ENCODE measurements at regions not wholly inside any gene's neighbourhood (a gene's known extent, or its start where the extent isn't known, plus 50 kb on each side); places are given as distances from the start of the nearest gene placed in this dataset.

DNA sequence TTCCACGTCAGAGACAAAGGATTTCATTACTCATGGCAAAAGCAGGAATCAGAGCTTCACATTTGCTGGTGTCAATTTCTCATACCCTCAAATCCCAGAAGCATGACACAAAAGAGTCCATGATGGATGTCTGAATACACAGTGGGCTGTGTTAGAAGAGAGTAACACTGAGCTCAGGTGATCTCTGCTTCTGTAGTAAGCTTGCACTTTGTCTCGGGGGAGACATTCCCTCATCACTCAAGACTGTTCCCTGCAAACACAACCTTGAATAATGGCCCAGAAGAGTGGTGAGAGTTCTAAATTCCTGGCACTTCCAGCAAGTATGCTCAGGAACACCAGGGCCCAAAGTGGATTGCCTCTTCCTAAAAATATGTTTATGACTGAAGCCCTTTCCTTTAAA, 1787.2 kb upstream of the SEL1L start:
- TF ChIP-seq, protein P1, sequence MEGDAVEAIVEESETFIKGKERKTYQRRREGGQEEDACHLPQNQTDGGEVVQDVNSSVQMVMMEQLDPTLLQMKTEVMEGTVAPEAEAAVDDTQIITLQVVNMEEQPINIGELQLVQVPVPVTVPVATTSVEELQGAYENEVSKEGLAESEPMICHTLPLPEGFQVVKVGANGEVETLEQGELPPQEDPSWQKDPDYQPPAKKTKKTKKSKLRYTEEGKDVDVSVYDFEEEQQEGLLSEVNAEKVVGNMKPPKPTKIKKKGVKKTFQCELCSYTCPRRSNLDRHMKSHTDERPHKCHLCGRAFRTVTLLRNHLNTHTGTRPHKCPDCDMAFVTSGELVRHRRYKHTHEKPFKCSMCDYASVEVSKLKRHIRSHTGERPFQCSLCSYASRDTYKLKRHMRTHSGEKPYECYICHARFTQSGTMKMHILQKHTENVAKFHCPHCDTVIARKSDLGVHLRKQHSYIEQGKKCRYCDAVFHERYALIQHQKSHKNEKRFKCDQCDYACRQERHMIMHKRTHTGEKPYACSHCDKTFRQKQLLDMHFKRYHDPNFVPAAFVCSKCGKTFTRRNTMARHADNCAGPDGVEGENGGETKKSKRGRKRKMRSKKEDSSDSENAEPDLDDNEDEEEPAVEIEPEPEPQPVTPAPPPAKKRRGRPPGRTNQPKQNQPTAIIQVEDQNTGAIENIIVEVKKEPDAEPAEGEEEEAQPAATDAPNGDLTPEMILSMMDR (IDR thresholded peaks at IDR 0.05; ENCODE audit: low read length, missing control alignments), result no peak
- no peak overlapping the region for H3K4me3 ChIP-seq (replicated peaks; ENCODE audit: low read depth, low read length)
- no peak for DNase-seq (ENCODE audit: low read depth)

DNA sequence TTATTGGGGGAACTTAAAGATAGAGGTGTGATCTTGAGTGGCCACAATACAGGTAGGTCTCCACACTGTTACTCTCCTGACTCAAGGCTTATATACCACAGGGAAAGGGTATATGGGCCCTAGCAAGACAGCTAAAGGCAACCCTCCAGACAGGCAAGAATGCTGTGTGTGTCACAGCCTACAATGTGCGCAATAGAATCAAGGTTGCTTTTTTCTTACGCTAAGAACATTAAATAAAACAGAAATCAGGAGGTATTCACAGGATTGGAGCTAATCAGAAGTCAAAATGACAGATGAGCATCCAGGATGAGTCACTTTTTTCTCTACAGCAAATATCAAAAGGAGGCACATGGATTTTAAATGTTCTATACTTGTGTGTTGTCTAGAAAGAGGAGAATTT, 1797.9 kb upstream of the SEL1L start:
- TF ChIP-seq, protein P1 (IDR thresholded peaks at IDR 0.05; ENCODE audit: low read length, missing control alignments), result no peak
- no peak for DNase-seq (ENCODE audit: low read depth)
- no peak overlapping the region for H3K4me3 ChIP-seq (replicated peaks; ENCODE audit: low read depth, low read length)

DNA sequence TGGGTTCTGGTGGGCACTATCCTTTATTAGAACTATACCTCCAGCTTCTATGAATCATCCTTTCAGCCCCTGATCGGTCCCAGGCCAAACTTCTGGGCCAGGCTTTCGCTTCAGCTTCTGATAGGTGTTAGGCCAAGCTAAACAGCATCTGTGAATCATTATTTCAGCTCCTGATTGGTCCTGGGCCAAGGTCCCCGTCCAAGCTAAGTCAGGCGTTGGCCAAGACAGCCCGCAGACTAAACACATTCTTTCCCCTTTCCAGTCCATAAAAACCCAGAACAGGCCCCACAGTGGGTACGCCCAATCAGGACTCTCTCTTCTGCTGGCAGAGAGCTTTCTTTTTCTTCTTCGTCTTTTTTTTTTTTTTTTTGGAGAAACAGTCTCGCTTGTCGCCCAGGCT, 1808.9 kb upstream of the SEL1L start:
- no peak overlapping the region for H3K4me3 ChIP-seq (replicated peaks; ENCODE audit: low read depth, low read length)
- TF ChIP-seq, protein P1 (IDR thresholded peaks at IDR 0.05; ENCODE audit: low read length, missing control alignments), result no peak
- DNase-seq (ENCODE audit: low read depth), result no peak

DNA sequence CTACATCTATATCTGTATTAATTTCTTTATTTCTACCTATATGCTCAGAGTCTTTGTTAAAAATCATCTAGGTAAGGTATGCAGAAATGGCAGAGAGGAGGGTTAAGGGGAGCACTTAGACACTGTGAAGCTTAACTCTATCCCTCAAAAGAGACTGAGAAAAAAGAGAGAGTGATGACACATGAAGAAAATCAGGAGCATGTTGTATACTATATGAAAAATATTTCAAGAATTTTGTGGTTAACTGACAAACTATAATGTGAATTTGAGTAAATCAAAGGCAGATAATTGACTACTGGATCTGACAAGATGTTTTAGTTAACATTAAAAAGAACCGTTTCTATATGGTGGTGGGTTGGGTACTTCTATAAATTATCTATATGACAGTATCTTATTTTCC, 1814.2 kb upstream of the SEL1L start:
- no peak overlapping the region for H3K4me3 ChIP-seq (replicated peaks; ENCODE audit: low read depth, low read length)
- DNase-seq (ENCODE audit: low read depth), result peak; percentile 5
- TF ChIP-seq, protein P1 (IDR thresholded peaks at IDR 0.05; ENCODE audit: low read length, missing control alignments), result no peak

DNA sequence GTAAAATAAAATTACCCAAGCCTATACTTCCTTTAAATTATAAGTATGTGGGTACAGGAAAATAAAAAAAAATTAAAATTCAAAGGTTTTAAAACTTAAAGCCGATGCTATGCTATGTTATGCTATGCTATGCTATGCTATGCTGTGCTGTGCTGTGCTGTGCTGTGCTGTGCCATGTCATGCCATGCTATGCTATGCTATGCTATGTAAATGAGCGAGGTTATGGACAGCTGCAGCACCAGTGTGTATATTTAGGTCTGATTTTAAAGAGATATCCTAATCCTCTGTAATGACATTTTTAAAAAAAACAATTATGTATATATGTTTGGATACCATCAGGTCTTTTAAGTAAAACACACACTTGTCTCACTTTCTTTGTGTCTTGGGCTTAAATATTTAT, 1822.0 kb upstream of the SEL1L start:
- TF ChIP-seq, protein P1 (IDR thresholded peaks at IDR 0.05; ENCODE audit: low read length, missing control alignments), result no peak
- no peak for DNase-seq (ENCODE audit: low read depth)
- H3K4me3 ChIP-seq (replicated peaks; ENCODE audit: low read depth, low read length), result no peak overlapping the region

DNA sequence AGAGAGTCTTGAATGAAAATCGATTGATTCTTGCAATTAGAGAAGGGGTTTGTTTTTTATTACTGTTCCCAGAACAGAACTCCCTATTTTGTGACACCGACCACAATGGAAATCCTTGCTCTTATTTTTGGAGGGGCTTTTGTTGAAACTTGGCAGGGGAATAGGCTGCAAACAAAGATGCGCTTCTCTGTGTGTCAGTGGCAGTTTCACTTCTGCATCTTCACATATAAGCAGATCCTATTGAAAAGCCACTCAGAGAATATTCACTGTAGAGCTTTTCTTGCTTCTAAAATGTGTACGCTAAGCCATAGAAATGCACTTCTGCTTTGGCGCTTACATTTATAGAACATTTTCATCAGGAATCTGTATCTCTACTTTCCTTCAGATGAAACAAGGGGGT, 1822.4 kb upstream of the SEL1L start:
- H3K4me3 ChIP-seq (replicated peaks; ENCODE audit: low read depth, low read length), result no peak overlapping the region
- TF ChIP-seq, protein P1 (IDR thresholded peaks at IDR 0.05; ENCODE audit: low read length, missing control alignments), result no peak
- no peak for DNase-seq (ENCODE audit: low read depth)

DNA sequence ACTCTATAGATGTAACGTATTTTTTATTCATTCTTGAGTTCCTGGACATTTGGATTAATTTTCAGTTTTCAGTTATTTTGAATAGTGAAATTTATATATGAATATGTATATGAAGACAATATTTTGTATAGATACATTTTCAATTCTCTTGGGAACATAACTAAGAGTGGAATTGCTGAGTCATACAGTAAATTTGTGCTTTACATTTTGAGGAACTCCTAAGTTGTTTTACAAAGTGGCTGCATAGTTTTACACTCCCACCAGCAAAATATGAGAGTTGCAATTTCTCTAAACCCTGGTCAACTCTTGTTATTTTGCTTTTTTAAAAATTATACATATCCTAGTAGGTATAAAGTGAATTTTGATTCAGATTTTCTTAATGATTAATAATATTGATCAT, 1838.6 kb upstream of the SEL1L start:
- TF ChIP-seq, protein P1 (IDR thresholded peaks at IDR 0.05; ENCODE audit: low read length, missing control alignments), result no peak
- DNase-seq (ENCODE audit: low read depth), result no peak
- no peak overlapping the region for H3K4me3 ChIP-seq (replicated peaks; ENCODE audit: low read depth, low read length)

Measured in fibroblast of pulmonary artery (primary cell).